Astrocyte (in vitro differentiated cells and primary cell): ENCODE measurements at regions not wholly inside any gene's neighbourhood (a gene's known extent, or its start where the extent isn't known, plus 50 kb on each side); places are given as distances from the start of the nearest gene placed in this dataset.

Experiments
- DNase-seq: peaks from one replicate; pipeline ENCODE4 v3.0.0-alpha.2; 2010; ENCODE audit warnings: low read depth
- FAIRE-seq: peaks from 2 replicates; lab custom pipeline; 2011; peaks lifted over from hg19 to GRCh38; lab: Jason Lieb, UNC
- H2AFZ ChIP-seq: 2 replicates; pipeline ENCODE4 v1.6.0; 2012; ENCODE audit warnings: low read depth, low read length, inconsistent platforms
- H3K27ac ChIP-seq: 2 replicates; pipeline ENCODE4 v1.5.1; 2011; ENCODE audit warnings: low read depth, low read length, inconsistent platforms
- H3K27me3 ChIP-seq: 2 replicates; pipeline ENCODE4 v1.6.0; 2011; ENCODE audit warnings: low read length, inconsistent platforms; ENCODE audit not compliant: insufficient read depth
- H3K36me3 ChIP-seq: 2 replicates; pipeline ENCODE4 v1.5.1; 2011; ENCODE audit warnings: low read length, inconsistent platforms; ENCODE audit not compliant: insufficient read depth
- H3K4me1 ChIP-seq: 2 replicates; pipeline ENCODE4 v1.5.1; 2011; ENCODE audit warnings: low read length, inconsistent platforms; ENCODE audit not compliant: insufficient read depth
- H3K4me2 ChIP-seq: 2 replicates; pipeline ENCODE4 v1.6.0; 2012; ENCODE audit warnings: low read length, inconsistent platforms
- H3K4me3 ChIP-seq: 2 replicates; pipeline ENCODE4 v1.5.1; 2011; ENCODE audit warnings: low read depth, mild to moderate bottlenecking, low read length, inconsistent platforms; ENCODE audit not compliant: insufficient read depth
- H3K79me2 ChIP-seq: 2 replicates; pipeline ENCODE4 v1.6.0; 2012; ENCODE audit warnings: mild to moderate bottlenecking, low read length, inconsistent platforms; ENCODE audit not compliant: insufficient read depth
- H3K9ac ChIP-seq: 2 replicates; pipeline ENCODE4 v1.6.0; 2012; ENCODE audit warnings: mild to moderate bottlenecking, low read length, inconsistent platforms
- H3K9me3 ChIP-seq: 2 replicates; pipeline ENCODE4 v1.5.1; 2012; ENCODE audit warnings: low read depth, mild to moderate bottlenecking, low read length, inconsistent platforms; ENCODE audit not compliant: insufficient read depth
- H4K20me1 ChIP-seq: 2 replicates; pipeline ENCODE4 v1.6.0; 2012; ENCODE audit warnings: low read length, inconsistent platforms; ENCODE audit not compliant: insufficient read depth
- H3K27ac Mint-ChIP-seq: one replicate; pipeline ENCODE4 v1.8.0; 2021; ENCODE audit warnings: mild to moderate bottlenecking, mixed read lengths; ENCODE audit not compliant: unreplicated experiment
- H3K27me3 Mint-ChIP-seq: one replicate; pipeline ENCODE4 v1.8.0; 2021; ENCODE audit warnings: low read depth, mixed read lengths; ENCODE audit not compliant: unreplicated experiment
- H3K36me3 Mint-ChIP-seq: one replicate; pipeline ENCODE4 v1.8.0; 2021; ENCODE audit warnings: low read depth, mixed read lengths; ENCODE audit not compliant: unreplicated experiment
- H3K4me1 Mint-ChIP-seq: one replicate; pipeline ENCODE4 v1.8.0; 2021; ENCODE audit warnings: low read depth, mixed read lengths; ENCODE audit not compliant: unreplicated experiment
- H3K4me3 Mint-ChIP-seq: one replicate; pipeline ENCODE4 v1.8.0; 2021; ENCODE audit warnings: mild to moderate bottlenecking, moderate library complexity, mixed read lengths; ENCODE audit not compliant: unreplicated experiment
- H3K9me3 Mint-ChIP-seq: one replicate; pipeline ENCODE4 v1.8.0; 2021; ENCODE audit warnings: mild to moderate bottlenecking, mixed read lengths; ENCODE audit not compliant: unreplicated experiment
- EZH2 ChIP-seq: IDR thresholded peaks from 2 replicates; pipeline ENCODE4 v1.6.1; 2012; ENCODE audit warnings: mild to moderate bottlenecking, low read length, inconsistent platforms; ENCODE audit not compliant: insufficient read depth
- TF ChIP-seq, protein P1 (sequence below): IDR thresholded peaks from 2 replicates; pipeline ENCODE4 v1.5.1; 2011; ENCODE audit warnings: low read depth, mild to moderate bottlenecking, inconsistent platforms, low read length, moderate library complexity; ENCODE audit not compliant: insufficient read depth

DNA sequence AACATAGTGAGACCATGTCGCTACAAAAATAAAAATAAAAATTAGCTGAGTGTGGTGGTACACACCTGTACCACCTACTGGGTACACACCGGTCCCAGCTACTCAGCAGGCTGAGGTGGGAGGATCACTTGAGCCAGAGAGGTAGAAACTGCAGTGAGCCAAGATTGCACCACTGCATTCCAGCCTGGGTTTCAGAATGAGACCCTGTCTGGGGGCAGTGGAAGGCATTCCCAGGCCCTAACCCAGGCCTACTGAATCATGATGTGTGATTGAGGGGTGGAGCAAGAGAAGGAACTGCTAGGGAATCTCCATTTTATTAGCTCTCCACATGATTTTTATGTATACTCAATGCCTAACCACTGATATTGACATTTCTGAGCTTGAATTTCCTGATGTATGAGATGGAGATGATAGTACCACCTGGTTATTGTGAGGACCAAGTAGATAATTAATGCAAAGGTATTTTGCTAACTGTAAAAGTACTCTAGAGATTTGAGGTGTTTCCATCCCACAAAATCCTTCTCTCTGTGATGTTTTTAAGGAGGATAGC, 169.5 kb upstream of the UMPS start:
- peaks cover 33% of the 10 kb centered on the region for H3K4me1 ChIP-seq
- no peaks in the 10 kb centered on the region for H3K9me3 Mint-ChIP-seq
- peaks cover 8% of the 10 kb centered on the region for H3K27me3 Mint-ChIP-seq
- H3K36me3 Mint-ChIP-seq, result peaks cover 2% of the 10 kb centered on the region
- no peaks in the 10 kb centered on the region for H3K79me2 ChIP-seq
- no peak overlapping the region for H3K27ac ChIP-seq
- TF ChIP-seq, protein P1, sequence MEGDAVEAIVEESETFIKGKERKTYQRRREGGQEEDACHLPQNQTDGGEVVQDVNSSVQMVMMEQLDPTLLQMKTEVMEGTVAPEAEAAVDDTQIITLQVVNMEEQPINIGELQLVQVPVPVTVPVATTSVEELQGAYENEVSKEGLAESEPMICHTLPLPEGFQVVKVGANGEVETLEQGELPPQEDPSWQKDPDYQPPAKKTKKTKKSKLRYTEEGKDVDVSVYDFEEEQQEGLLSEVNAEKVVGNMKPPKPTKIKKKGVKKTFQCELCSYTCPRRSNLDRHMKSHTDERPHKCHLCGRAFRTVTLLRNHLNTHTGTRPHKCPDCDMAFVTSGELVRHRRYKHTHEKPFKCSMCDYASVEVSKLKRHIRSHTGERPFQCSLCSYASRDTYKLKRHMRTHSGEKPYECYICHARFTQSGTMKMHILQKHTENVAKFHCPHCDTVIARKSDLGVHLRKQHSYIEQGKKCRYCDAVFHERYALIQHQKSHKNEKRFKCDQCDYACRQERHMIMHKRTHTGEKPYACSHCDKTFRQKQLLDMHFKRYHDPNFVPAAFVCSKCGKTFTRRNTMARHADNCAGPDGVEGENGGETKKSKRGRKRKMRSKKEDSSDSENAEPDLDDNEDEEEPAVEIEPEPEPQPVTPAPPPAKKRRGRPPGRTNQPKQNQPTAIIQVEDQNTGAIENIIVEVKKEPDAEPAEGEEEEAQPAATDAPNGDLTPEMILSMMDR, result no peak
- no peak for TF ChIP-seq EZH2
- peaks cover 50% of the 10 kb centered on the region for H3K4me1 Mint-ChIP-seq
- no peak overlapping the region for H3K4me3 ChIP-seq
- FAIRE-seq, result no peak
- H3K9me3 ChIP-seq, result no peaks in the 10 kb centered on the region
- no peak overlapping the region for H2AFZ ChIP-seq
- no peak overlapping the region for H3K9ac ChIP-seq
- H3K27me3 ChIP-seq, result no peaks in the 10 kb centered on the region
- H3K4me3 Mint-ChIP-seq, result no peak overlapping the region
- DNase-seq, result no peak
- H3K4me2 ChIP-seq, result no peak overlapping the region
- no peaks in the 10 kb centered on the region for H3K36me3 ChIP-seq
- H3K27ac Mint-ChIP-seq, result peak overlapping the region; percentile 12
- peaks cover 8% of the 10 kb centered on the region for H4K20me1 ChIP-seq

DNA sequence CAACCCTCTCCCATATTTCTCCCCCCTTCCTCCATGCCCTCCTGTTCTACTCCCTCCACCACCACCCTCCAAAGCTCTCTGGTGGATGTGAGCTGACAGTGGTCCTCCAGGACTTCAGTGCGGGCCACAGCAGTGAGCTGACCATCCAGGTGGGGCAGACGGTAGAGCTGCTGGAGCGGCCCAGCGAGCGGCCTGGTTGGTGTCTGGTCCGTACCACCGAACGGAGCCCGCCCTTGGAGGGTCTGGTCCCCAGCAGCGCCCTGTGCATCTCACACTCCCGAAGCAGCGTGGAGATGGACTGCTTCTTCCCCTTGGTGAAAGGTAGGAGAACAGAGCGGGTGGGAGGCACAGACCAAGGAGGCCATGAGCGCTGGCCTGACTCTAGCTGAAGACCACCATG, 167.5 kb upstream of the UMPS start:
- DNase-seq (no peak), FAIRE-seq (no peak)
- Mint-ChIP-seq H3K27me3 (peaks cover 19% of the 10 kb centered on the region), H3K4me1 (peaks cover 44% of the 10 kb centered on the region), H3K36me3 (peaks cover 2% of the 10 kb centered on the region), H3K9me3 (no peaks in the 10 kb centered on the region), H3K27ac (no peak overlapping the region), H3K4me3 (no peak overlapping the region)
- H3K9ac ChIP-seq, result no peak overlapping the region
- H3K4me3 ChIP-seq, result no peak overlapping the region
- H3K27ac ChIP-seq, result no peak overlapping the region
- no peak overlapping the region for H3K4me2 ChIP-seq
- peaks cover 8% of the 10 kb centered on the region for H4K20me1 ChIP-seq
- no peaks in the 10 kb centered on the region for H3K9me3 ChIP-seq
- H3K4me1 ChIP-seq, result peaks cover 27% of the 10 kb centered on the region
- no peaks in the 10 kb centered on the region for H3K36me3 ChIP-seq
- H3K79me2 ChIP-seq, result no peaks in the 10 kb centered on the region
- TF ChIP-seq EZH2, result no peak
- TF ChIP-seq, protein P1, result no peak
- H2AFZ ChIP-seq, result no peak overlapping the region
- no peaks in the 10 kb centered on the region for H3K27me3 ChIP-seq

DNA sequence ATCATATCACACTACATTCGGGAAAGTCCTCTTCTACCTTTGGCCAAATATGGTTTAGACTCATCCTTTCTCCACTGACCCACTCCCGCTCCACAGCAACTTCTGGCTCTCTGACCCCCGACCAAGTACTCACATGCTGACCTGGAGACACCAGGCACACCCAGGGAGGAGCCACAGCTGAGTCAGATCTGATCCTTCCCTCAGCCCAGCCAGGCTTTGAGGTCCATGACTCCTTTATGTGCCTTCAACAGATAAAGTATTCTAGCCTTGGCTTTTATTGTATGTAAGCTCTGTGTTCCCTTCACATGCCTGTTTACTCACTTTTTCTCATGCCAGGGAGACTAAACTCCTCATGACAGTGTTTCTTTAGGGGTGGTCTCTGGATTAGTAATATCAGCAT, 166.9 kb upstream of the UMPS start:
- no peak for DNase-seq
- TF ChIP-seq EZH2, result no peak
- TF ChIP-seq, protein P1, result no peak
- Histone ChIP-seq H3K36me3 (no peaks in the 10 kb centered on the region), H3K4me1 (peaks cover 22% of the 10 kb centered on the region), H4K20me1 (peaks cover 8% of the 10 kb centered on the region), H3K79me2 (no peaks in the 10 kb centered on the region), H3K9me3 (no peaks in the 10 kb centered on the region), H3K4me2 (no peak overlapping the region), H3K27ac (no peak overlapping the region), H2AFZ (no peak overlapping the region), H3K4me3 (no peak overlapping the region), H3K27me3 (no peaks in the 10 kb centered on the region), H3K9ac (no peak overlapping the region)
- Mint-ChIP-seq H3K27ac (peak overlapping the region; percentile 36), H3K27me3 (peaks cover 21% of the 10 kb centered on the region), H3K9me3 (no peaks in the 10 kb centered on the region), H3K36me3 (peaks cover 2% of the 10 kb centered on the region), H3K4me3 (no peak overlapping the region), H3K4me1 (peaks cover 38% of the 10 kb centered on the region)
- FAIRE-seq, result no peak
